ENCODE measurements at regions not wholly inside any gene's neighbourhood (a gene's known extent, or its start where the extent isn't known, plus 50 kb on each side); places are given as distances from the start of the nearest gene placed in this dataset.

DNA sequence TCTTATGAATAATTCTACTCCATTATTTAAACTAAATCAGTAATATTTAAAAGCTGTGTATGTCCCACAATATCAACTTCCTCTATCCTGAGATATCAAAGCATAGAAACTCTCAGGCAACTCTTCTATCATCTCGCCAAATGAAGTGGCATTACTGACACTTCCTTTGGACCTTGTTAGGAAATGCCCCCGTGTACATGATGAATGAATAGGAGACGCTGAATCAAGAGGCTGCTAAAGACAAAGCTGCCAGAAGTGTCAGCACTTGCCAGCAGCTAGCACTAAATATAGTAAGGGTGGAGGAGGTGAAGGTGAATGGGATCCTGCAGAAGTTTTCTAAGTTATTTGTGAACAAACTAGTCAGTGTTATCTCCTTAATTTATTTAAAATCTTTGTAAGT is 99.5 kb upstream of the BLTP1 start:
- no peaks in the 10 kb centered on the region for H3K27me3 Mint-ChIP-seq
- no peaks in the 10 kb centered on the region for H3K4me1 Mint-ChIP-seq
- no peak overlapping the region for H3K4me3 Mint-ChIP-seq
- no peak overlapping the region for H3K27ac Mint-ChIP-seq
- H3K9me3 Mint-ChIP-seq: no peaks in the 10 kb centered on the region
- H3K36me3 Mint-ChIP-seq (ENCODE audit: low read depth): no peaks in the 10 kb centered on the region
- no peak for ATAC-seq (replicated peaks)

DNA sequence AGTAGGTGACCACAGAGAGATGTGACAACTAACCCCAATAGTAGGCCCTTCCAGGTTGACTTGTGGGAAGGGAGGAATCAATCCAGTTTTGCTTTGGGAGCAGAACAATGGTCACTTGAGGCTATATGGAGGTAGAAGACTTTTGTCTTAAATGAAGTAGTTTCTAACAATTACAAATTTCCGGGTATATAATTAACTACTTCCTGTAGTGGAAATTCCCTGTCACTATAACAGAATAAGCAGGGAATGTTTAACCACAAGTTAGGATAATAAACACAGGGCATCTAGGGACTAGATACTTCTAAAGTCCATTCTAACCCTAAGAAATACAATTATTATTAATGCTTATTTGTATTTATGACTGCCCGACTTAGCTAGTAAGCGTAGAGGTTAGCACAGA is 99.0 kb upstream of the TRPC3 start:
- H3K27me3 Mint-ChIP-seq: no peaks in the 10 kb centered on the region
- no peak overlapping the region for H3K4me3 Mint-ChIP-seq
- no peaks in the 10 kb centered on the region for H3K36me3 Mint-ChIP-seq (ENCODE audit: low read depth)
- ATAC-seq (replicated peaks): no peak
- H3K9me3 Mint-ChIP-seq: no peaks in the 10 kb centered on the region
- no peak overlapping the region for H3K27ac Mint-ChIP-seq
- no peaks in the 10 kb centered on the region for H3K4me1 Mint-ChIP-seq

DNA sequence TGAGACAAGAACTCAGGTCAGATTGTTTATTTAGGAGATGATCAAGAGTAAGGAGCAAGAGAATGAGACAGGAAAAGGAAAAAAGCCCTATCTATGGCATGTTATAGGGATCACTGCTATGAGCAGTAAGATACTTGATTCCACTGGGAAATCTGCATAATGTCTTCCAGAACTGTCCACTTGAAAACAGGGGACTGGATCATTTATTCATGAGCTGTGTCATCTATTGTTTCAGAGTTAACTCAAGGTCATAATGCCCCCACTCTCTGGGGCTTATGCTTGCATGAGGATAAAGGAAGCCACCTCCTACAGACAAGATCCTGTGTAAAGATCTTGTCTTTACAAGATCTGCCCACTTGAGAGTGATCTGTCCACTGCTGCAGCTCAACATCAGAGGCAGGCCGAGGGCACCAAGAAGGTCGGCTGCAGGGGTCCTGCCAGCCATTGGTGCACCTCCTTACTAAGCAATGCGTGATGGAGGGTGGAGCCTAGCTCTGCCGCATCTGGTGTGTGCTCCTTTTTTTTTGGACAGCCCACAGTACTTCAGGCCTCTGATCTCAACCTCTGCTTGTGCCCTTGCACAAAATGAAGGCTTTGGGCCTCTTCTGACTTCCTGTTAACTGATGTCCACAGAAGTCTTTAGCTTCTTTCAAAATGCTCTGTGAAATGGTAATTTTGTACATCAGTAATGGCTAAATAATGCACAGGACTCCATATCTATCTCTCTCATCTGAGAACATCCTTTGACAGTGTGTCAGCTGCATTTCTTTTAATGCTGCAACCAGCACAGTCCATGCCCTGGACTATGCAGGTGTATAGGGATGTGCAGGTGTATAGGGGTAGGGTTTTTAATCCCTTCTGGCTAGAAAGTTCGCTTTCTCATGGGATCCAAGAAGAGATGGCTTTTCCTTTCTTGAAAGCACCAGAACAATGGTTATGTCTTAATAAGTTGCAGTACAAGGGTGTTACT is 95.9 kb upstream of the TRPC3 start:
- Mint-ChIP-seq H3K4me3 (no peak overlapping the region), H3K4me1 (no peaks in the 10 kb centered on the region), H3K27ac (no peak overlapping the region), H3K27me3 (no peaks in the 10 kb centered on the region), H3K9me3 (no peaks in the 10 kb centered on the region), H3K36me3 (ENCODE audit: low read depth) (no peaks in the 10 kb centered on the region)
- no peak for ATAC-seq (replicated peaks)

DNA sequence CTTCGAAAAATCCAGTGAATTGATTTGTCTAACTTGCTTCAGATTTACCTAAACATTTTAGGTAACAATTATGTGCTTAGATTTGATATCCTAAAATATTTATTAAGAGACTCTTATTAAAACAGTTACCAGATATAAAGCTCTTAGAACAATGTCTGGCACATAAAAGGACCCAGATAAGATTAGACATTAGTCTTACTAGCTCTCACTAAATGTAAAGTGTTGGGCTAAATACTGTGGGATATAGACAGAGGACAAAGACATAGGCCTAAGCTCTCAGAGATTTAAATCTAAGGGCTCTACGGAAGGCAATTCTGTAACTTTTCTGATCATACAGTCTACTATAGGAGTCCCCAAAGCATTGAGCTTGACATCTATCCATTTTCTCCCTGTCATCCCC is 94.4 kb upstream of the TRPC3 start:
- Mint-ChIP-seq H3K27ac (no peak overlapping the region), H3K4me1 (no peaks in the 10 kb centered on the region), H3K36me3 (ENCODE audit: low read depth) (no peaks in the 10 kb centered on the region), H3K9me3 (no peaks in the 10 kb centered on the region), H3K4me3 (no peak overlapping the region), H3K27me3 (no peaks in the 10 kb centered on the region)
- ATAC-seq (replicated peaks): no peak

DNA sequence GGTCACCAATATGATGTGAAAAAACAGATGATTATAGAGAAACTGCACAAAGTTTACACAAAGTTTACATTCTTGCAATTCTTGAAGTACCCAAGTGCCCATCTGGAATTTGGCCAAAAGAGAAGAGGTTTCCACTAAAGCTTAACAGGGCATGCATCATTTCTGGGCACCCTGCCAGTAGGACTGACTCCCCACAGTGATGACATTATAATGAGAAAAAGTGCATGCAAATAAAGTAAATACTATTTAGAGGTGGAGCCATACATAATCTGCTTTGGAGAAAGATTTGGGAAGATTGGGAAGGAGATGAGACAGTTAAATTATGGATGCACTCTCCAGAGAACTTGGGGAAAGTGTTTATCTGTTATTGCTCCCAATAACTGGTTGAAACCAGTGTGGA is 93.7 kb upstream of the TRPC3 start:
- H3K4me1 Mint-ChIP-seq: no peaks in the 10 kb centered on the region
- no peaks in the 10 kb centered on the region for H3K36me3 Mint-ChIP-seq (ENCODE audit: low read depth)
- H3K4me3 Mint-ChIP-seq: no peak overlapping the region
- H3K27ac Mint-ChIP-seq: no peak overlapping the region
- peaks cover under 1% of the 10 kb centered on the region for H3K27me3 Mint-ChIP-seq
- no peaks in the 10 kb centered on the region for H3K9me3 Mint-ChIP-seq
- ATAC-seq (replicated peaks): no peak

DNA sequence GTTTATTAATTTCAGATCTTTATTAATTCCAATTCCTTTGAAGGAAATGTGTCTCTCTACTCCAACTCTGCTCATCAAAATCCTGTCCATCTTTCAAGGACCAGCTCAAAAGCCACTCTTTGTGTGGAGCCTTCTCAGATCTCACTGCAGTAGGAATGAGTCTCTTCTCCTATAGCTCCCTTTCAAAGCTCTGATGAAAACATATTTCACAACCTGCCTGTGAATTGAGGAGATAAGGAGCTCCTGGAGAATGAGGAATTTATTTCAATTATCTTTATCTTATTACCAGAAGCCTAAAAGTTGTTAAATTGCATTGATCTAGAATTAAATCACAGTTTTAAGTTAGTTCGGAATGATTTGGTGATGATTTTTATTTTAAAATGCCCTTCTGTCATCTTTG is 92.6 kb upstream of the TRPC3 start:
- no peaks in the 10 kb centered on the region for H3K36me3 Mint-ChIP-seq (ENCODE audit: low read depth)
- H3K9me3 Mint-ChIP-seq: no peaks in the 10 kb centered on the region
- H3K27me3 Mint-ChIP-seq: peaks cover 3% of the 10 kb centered on the region
- H3K27ac Mint-ChIP-seq: no peak overlapping the region
- no peaks in the 10 kb centered on the region for H3K4me1 Mint-ChIP-seq
- no peak overlapping the region for H3K4me3 Mint-ChIP-seq
- ATAC-seq (replicated peaks): no peak

DNA sequence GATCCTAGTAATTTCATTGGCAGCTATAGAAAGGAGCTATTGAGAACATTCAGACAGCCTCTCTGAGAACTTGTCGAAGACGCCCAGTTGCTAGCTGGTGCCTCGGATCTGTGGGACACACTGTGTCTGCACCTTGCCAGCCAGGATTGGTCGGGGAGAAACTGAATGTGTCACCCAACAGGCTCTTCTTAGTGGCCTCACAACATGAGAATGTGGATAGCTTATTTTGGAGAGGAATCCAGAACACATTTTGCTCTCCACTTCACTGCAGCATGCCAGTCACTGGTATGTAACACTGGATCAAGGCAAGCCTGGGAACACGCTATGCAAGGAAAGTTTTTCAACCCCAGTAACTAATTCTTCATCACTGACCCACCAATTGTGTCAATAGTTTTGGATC is 89.5 kb upstream of the TRPC3 start:
- ATAC-seq (replicated peaks): no peak
- H3K9me3 Mint-ChIP-seq: no peaks in the 10 kb centered on the region
- H3K36me3 Mint-ChIP-seq (ENCODE audit: low read depth): no peaks in the 10 kb centered on the region
- no peaks in the 10 kb centered on the region for H3K4me1 Mint-ChIP-seq
- H3K4me3 Mint-ChIP-seq: no peak overlapping the region
- H3K27ac Mint-ChIP-seq: no peak overlapping the region
- peaks cover 3% of the 10 kb centered on the region for H3K27me3 Mint-ChIP-seq

DNA sequence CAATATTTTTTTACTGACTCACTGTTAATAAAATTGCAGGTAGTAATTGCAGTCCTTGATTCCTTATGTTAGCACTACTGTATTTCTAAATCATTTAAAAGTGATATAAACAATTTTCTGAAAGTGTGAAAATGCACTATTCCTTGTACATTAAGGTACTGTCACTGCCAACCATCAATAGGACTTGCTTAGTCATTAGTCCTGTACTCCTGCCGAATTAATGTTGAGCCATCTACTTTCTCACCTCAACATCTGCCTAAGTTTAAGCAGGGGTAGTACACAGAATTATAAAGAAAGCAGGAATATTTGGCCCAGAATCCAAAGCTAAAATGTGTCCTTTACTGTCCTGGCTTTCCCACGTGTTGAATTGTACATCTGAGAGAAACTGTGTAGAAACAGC is 87.0 kb upstream of the TRPC3 start:
- Mint-ChIP-seq H3K27me3 (peaks cover 6% of the 10 kb centered on the region), H3K9me3 (no peaks in the 10 kb centered on the region), H3K4me3 (no peak overlapping the region), H3K36me3 (ENCODE audit: low read depth) (no peaks in the 10 kb centered on the region), H3K27ac (no peak overlapping the region), H3K4me1 (no peaks in the 10 kb centered on the region)
- no peak for ATAC-seq (replicated peaks)

DNA sequence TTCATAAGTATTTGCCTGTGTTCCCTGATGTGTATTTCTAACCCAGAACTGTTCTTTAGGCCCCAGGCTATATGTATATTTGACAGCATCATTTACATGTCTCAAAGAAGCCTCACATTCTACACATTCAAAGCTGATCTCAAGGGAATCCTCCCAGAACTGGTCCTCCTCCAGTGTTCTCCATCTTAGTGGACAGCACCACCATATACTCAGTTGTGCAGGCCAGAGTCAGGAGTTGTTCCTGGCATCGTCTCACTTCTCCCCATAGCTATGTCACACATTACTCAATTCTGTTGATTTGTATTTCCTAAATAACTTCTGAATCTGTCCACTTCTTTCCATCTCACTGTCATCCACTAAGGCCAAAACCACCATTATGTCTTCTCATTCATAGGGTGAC is 82.8 kb upstream of the TRPC3 start:
- no peak overlapping the region for H3K4me3 Mint-ChIP-seq
- H3K9me3 Mint-ChIP-seq: peaks cover 15% of the 10 kb centered on the region
- no peak overlapping the region for H3K27ac Mint-ChIP-seq
- no peaks in the 10 kb centered on the region for H3K36me3 Mint-ChIP-seq (ENCODE audit: low read depth)
- peaks cover 18% of the 10 kb centered on the region for H3K27me3 Mint-ChIP-seq
- ATAC-seq (replicated peaks): peak; percentile 52
- no peaks in the 10 kb centered on the region for H3K4me1 Mint-ChIP-seq

DNA sequence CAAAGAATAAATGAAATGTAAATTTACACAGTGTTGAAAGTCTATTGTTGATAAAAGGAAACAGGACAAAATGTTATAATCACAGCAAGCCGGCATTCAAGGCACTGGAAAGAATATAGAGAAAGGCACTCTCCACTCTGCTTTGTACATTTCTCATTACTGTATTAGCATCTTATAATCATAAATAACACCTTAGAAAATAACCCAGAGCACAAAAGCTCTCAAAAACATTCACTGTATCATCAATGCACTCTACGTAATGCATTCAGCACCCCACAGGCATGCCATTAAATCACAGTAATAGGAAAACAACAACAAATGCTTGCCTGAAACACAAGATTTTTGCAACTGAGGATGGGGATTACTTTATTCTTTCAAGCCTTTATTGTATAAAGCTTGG is 75.3 kb upstream of the TRPC3 start:
- Mint-ChIP-seq H3K4me1 (no peaks in the 10 kb centered on the region), H3K27me3 (peaks cover 12% of the 10 kb centered on the region), H3K9me3 (peaks cover 11% of the 10 kb centered on the region), H3K4me3 (no peak overlapping the region), H3K36me3 (ENCODE audit: low read depth) (no peaks in the 10 kb centered on the region), H3K27ac (no peak overlapping the region)
- no peak for ATAC-seq (replicated peaks)

DNA sequence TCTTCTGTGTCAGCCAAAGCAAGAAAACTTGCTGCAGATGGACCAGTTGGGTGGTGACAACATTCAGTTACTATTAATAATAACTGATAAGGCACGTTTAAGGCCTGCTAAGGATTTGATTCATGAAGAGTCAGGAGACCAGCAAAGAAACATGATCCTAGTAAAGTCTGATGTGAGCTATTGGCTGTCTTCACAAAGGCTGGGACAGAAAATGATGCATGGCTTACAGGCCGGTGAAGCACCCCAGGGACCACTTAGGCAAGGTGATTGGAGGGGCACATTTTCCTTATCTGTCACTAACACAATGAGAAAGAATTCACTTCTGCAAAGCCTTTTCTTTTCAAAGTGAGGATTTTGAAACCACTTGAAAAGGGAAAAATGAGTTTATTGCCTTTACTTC is 65.4 kb upstream of the TRPC3 start:
- Mint-ChIP-seq H3K27me3 (peaks cover 17% of the 10 kb centered on the region), H3K4me3 (no peak overlapping the region), H3K9me3 (no peaks in the 10 kb centered on the region), H3K27ac (no peak overlapping the region), H3K4me1 (no peaks in the 10 kb centered on the region), H3K36me3 (ENCODE audit: low read depth) (no peaks in the 10 kb centered on the region)
- no peak for ATAC-seq (replicated peaks)

DNA sequence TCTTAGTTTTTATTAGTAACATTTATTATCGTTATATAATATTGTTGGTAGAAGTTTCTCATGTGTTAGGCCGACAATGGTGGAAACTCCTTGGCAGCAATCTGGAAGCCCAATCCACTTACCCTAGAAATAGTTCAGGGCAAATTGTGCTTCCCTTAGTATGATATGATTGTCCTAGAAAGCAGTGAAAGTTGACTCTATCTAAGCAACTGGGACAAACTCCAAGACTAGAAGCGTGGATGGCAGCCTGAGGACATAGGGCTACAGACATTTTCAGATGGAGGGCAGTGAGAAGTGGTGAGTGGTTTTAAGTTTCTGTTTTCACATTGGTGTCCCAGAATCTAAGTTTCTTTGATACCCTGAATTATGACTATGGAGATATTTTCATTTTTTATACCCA is 63.3 kb upstream of the TRPC3 start:
- no peaks in the 10 kb centered on the region for H3K36me3 Mint-ChIP-seq (ENCODE audit: low read depth)
- peaks cover 22% of the 10 kb centered on the region for H3K27me3 Mint-ChIP-seq
- no peaks in the 10 kb centered on the region for H3K4me1 Mint-ChIP-seq
- no peaks in the 10 kb centered on the region for H3K9me3 Mint-ChIP-seq
- ATAC-seq (replicated peaks): no peak
- no peak overlapping the region for H3K4me3 Mint-ChIP-seq
- no peak overlapping the region for H3K27ac Mint-ChIP-seq

DNA sequence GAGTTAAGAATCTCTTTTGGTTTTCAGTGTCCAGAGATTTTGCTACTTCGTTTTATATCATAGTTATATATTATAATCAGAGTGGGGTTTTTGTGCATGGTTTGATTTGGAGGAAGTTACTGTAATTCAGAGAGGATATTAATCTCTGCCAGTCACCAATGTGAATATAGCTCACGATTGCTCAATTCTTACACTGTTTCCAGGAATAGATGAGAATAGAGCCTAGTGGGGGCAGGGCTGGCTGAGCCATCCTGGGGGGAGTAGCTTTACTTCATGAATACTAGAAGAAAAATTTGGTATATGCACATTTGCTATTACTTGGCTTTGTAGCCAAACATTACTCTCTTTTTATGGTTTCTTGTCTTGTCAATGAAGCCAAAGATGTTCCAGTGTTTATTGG is 60.9 kb upstream of the TRPC3 start:
- peaks cover 13% of the 10 kb centered on the region for H3K27me3 Mint-ChIP-seq
- no peaks in the 10 kb centered on the region for H3K36me3 Mint-ChIP-seq (ENCODE audit: low read depth)
- ATAC-seq (replicated peaks): no peak
- no peak overlapping the region for H3K27ac Mint-ChIP-seq
- no peaks in the 10 kb centered on the region for H3K9me3 Mint-ChIP-seq
- no peaks in the 10 kb centered on the region for H3K4me1 Mint-ChIP-seq
- no peak overlapping the region for H3K4me3 Mint-ChIP-seq

DNA sequence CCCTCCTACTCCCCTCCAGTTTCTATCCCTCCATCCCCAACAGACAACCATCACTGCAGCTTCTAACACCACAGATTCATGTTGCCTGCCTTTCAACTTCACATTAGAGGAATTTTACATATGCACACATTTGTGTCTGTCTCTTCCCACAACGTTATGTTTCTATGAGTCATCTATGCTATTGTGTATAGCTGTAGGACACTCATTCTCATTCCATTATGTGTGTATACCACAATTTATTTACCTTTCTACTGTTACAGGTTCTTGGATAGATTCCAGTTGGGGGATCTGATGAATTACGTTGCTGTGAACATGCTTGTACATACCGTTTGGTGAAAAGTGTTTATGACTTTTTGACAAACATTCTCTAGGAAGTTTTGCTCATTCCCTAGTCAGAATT is 58.8 kb upstream of the TRPC3 start:
- H3K4me3 Mint-ChIP-seq: no peak overlapping the region

DNA sequence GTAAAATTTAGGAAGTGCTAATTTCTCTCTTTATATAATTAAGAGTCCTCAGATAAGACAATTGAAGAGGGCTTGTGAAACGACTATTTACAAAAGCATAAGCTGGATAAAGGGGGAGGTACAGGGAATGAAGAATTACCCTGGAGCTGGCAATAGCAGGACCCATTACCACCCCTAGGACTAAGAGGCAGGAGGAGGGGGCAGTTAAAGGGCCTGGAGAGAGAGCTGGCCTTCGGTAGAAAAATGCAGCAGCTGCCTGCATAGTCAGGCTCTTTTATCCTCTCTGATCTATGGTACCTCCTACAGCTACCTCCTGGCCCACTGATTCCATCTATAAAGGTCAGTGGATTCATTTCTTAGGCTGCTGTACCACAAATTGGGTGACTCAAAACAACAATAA is 57.7 kb upstream of the TRPC3 start:
- no peaks in the 10 kb centered on the region for H3K36me3 Mint-ChIP-seq (ENCODE audit: low read depth)
- no peak overlapping the region for H3K4me3 Mint-ChIP-seq
- no peak overlapping the region for H3K27ac Mint-ChIP-seq
- no peaks in the 10 kb centered on the region for H3K9me3 Mint-ChIP-seq
- H3K4me1 Mint-ChIP-seq: peaks cover 4% of the 10 kb centered on the region
- peaks cover 8% of the 10 kb centered on the region for H3K27me3 Mint-ChIP-seq
- no peak for ATAC-seq (replicated peaks)

More for the DNA sequence above, 58.8 kb upstream of the TRPC3 start:
- Mint-ChIP-seq H3K36me3 (ENCODE audit: low read depth) (no peaks in the 10 kb centered on the region), H3K9me3 (no peaks in the 10 kb centered on the region), H3K27me3 (peaks cover 9% of the 10 kb centered on the region), H3K27ac (no peak overlapping the region), H3K4me1 (peaks cover 4% of the 10 kb centered on the region)
- ATAC-seq (replicated peaks): no peak
